ENCODE measurements at regions not wholly inside any gene's neighbourhood (a gene's known extent, or its start where the extent isn't known, plus 50 kb on each side); places are given as distances from the start of the nearest gene placed in this dataset.

- Histone ChIP-seq H2AFZ (ENCODE audit: low read depth, low read length) (no peak overlapping the region), H3K9ac (replicated peaks; ENCODE audit: extremely low read depth, insufficient read depth, low read length) (no peak overlapping the region), H3K4me1 (ENCODE audit: control insufficient read depth, extremely low read depth, insufficient read depth, low read length) (no peaks in the 10 kb centered on the region), H3K9me3 (replicated peaks; ENCODE audit: control insufficient read depth, insufficient read depth, low read length) (no peaks in the 10 kb centered on the region), H3K27ac (ENCODE audit: insufficient read depth, low read depth, low read length) (no peak overlapping the region), H3K27me3 (ENCODE audit: control insufficient read depth in 2 of 2, insufficient read depth in 2 of 2, low read length in 2 of 2) (no peaks in the 10 kb centered on the region), H3K79me2 (ENCODE audit: control insufficient read depth, insufficient read depth, low read length) (no peaks in the 10 kb centered on the region), H3K4me2 (ENCODE audit: insufficient read depth, low read length) (no peak overlapping the region), H3K4me3 (replicated peaks in 1 of 3; ENCODE audit: insufficient read depth in 1 of 3, low read depth in 1 of 3, low read length in 3 of 3) (no peak overlapping the region), H4K20me1 (replicated peaks; ENCODE audit: control insufficient read depth, extremely low read depth, insufficient read depth, low read length) (no peaks in the 10 kb centered on the region), H3K36me3 (ENCODE audit: control insufficient read depth in 2 of 2, extremely low read depth in 1 of 2, insufficient read depth in 2 of 2, low read length in 2 of 2) (no peaks in the 10 kb centered on the region), H3K9me1 (replicated peaks; ENCODE audit: control insufficient read depth, extremely low read depth, insufficient read depth, low read length) (no peaks in the 10 kb centered on the region)
- no TSS peak for BruUV-seq (replicated peaks)
- FAIRE-seq: no peak
- DNase-seq (ENCODE audit: low read depth, low spot score): no peak
- intact Hi-C loops (cut with micrococcal nuclease) (no loop called here), dilution Hi-C loops (cut with MboI; ENCODE audit: extremely low pct_ligation_motif_present, low sequenced_read_pairs) (no loop called here)
- ChIA-PET CTCF (interaction anchor here (0.8 kb wide), 1 partner anchor 10 kb away, joined by 3 read pairs; no protein-coding TSS in a partner anchor), POLR2A (no interaction called here)
- TF ChIP-seq, protein P1, sequence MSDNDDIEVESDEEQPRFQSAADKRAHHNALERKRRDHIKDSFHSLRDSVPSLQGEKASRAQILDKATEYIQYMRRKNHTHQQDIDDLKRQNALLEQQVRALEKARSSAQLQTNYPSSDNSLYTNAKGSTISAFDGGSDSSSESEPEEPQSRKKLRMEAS (IDR thresholded peaks at IDR 0.05; ENCODE audit: insufficient read depth, insufficient read length): no peak
- no peak for TF ChIP-seq MYC (IDR thresholded peaks at IDR 0.05; ENCODE audit: low read depth, low read length)
- TF ChIP-seq POLR2AphosphoS5 (IDR thresholded peaks at IDR 0.05; ENCODE audit: insufficient read depth, low read depth, low read length): no peak
- no peak for TF ChIP-seq FOS (IDR thresholded peaks at IDR 0.05; ENCODE audit: borderline replicate concordance, insufficient read depth, low read length)
- TF ChIP-seq EZH2 (IDR thresholded peaks at IDR 0.05; ENCODE audit: borderline replicate concordance, low read depth, low read length, severe bottlenecking): no peak
- TF ChIP-seq POLR2A (IDR thresholded peaks at IDR 0.05; ENCODE audit: low read depth, low read length): no peak
- TF ChIP-seq, protein P2, sequence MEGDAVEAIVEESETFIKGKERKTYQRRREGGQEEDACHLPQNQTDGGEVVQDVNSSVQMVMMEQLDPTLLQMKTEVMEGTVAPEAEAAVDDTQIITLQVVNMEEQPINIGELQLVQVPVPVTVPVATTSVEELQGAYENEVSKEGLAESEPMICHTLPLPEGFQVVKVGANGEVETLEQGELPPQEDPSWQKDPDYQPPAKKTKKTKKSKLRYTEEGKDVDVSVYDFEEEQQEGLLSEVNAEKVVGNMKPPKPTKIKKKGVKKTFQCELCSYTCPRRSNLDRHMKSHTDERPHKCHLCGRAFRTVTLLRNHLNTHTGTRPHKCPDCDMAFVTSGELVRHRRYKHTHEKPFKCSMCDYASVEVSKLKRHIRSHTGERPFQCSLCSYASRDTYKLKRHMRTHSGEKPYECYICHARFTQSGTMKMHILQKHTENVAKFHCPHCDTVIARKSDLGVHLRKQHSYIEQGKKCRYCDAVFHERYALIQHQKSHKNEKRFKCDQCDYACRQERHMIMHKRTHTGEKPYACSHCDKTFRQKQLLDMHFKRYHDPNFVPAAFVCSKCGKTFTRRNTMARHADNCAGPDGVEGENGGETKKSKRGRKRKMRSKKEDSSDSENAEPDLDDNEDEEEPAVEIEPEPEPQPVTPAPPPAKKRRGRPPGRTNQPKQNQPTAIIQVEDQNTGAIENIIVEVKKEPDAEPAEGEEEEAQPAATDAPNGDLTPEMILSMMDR (IDR thresholded peaks at IDR 0.05; ENCODE audit: extremely low read depth in 1 of 2, insufficient read depth in 1 of 2, low read depth in 1 of 2, low read length in 2 of 2): no peak
- TF ChIP-seq GATA2 (IDR thresholded peaks at IDR 0.05; ENCODE audit: insufficient read depth, insufficient read length, low read depth, low read length): no peak
- no peak for TF ChIP-seq JUN (IDR thresholded peaks at IDR 0.05; ENCODE audit: borderline replicate concordance, insufficient read depth, insufficient read length, low read depth)
These were observed 266.1 kb downstream of the NDUFS4 start for GRCh38 chr5:53826504-53826903.
